Immature natural killer cell (primary cell): ENCODE measurements at regions not wholly inside any gene's neighbourhood (a gene's known extent, or its start where the extent isn't known, plus 50 kb on each side); places are given as distances from the start of the nearest gene placed in this dataset.
"Not testable (repeated sequence)": the region's sequence is repeated elsewhere in the genome, so short reads cannot be mapped to it uniquely, and the experiment has no call there.

ENCODE experiments used
- DNase-seq, 3 donors: peaks; one replicate each; pipeline ENCODE4 v3.0.0; 2022; ENCODE audit warnings: mixed read lengths in 1 of 3
- H3K27ac Mint-ChIP-seq, 6 donors: one replicate each; pipeline ENCODE4 v1.8.0; 2020; ENCODE audit warnings: mixed read lengths in 6 of 6, mild to moderate bottlenecking in 5 of 6, inconsistent platforms in 4 of 6, moderate library complexity in 3 of 6
- H3K27me3 Mint-ChIP-seq, 3 donors: one replicate each; pipeline ENCODE4 v1.8.0; 2020 to 2021; ENCODE audit warnings: low read depth in 3 of 3, mild to moderate bottlenecking in 3 of 3, mixed read lengths in 3 of 3, moderate library complexity in 3 of 3, inconsistent platforms in 1 of 3
- H3K36me3 Mint-ChIP-seq, 3 donors: one replicate each; pipeline ENCODE4 v1.8.0; 2020; ENCODE audit warnings: mixed read lengths in 3 of 3, inconsistent platforms in 2 of 3, mild to moderate bottlenecking in 2 of 3
- H3K4me1 Mint-ChIP-seq, 2 donors: one replicate each; pipeline ENCODE4 v1.8.0; 2020; ENCODE audit warnings: inconsistent platforms in 2 of 2, mild to moderate bottlenecking in 2 of 2, mixed read lengths in 2 of 2, moderate library complexity in 1 of 2
- H3K4me3 Mint-ChIP-seq, 5 donors: one replicate each; pipeline ENCODE4 v1.8.0; 2020; ENCODE audit warnings: mild to moderate bottlenecking in 5 of 5, mixed read lengths in 5 of 5, inconsistent platforms in 3 of 5, moderate library complexity in 3 of 5
- H3K9me3 Mint-ChIP-seq, 6 donors: one replicate each; pipeline ENCODE4 v1.8.0; 2020; ENCODE audit warnings: mild to moderate bottlenecking in 6 of 6, mixed read lengths in 6 of 6, inconsistent platforms in 4 of 6, moderate library complexity in 3 of 6

DNA sequence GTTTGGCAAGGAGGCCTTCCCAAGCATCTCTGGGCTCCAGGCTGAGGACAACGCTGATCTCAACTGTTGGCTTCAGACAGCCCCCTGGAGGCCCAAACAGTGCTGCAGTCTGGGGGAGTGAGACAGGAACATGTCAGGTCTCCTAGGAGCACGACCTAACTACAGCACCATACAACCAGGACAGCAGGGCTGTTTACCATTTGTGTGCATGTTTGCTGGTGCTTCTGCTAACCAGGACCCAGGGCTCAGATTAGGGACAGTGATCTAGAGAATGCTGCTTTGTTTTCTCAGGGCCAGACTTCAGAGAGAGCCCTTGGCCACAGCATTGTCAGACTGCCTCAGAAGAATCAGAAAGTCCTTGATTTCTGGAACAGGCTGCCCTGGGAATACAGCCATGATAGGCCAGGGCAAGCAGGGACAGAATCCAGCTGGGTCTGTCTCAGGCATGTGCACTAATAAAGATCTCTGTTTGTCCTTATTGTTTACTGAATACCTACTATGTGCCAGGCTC, 126.5 kb downstream of the VPREB1 start:
- no peaks in the 10 kb centered on the region for H3K9me3 Mint-ChIP-seq
- H3K4me3 Mint-ChIP-seq = no peak overlapping the region

DNA sequence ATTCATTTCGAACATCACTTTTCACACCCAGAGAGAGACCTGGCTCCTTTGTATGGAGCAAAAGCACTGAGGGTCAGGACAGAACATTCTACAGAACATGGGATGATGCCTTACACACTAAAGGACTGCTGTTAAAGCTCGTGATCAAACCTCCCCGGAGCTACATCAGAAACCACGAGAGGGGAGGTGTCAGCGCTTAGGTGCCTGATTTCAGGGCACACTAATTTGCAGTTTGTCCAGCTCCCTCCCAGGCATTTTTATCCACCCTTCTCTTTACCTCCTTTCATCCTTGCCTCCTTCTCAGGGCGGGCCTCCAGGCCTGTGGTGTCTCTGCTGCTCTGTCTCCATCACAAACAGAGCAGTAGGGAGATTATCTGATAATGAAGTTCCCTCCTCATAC, 127.5 kb downstream of the VPREB1 start:
- H3K4me3 Mint-ChIP-seq = no peak overlapping the region
- H3K4me1 Mint-ChIP-seq = no peaks in the 10 kb centered on the region
- DNase-seq = no peak
- H3K27ac Mint-ChIP-seq = no peak overlapping the region
- H3K27me3 Mint-ChIP-seq = peaks cover 2 to 12% (median 5%) of the 10 kb centered on the region in 3 donors
- H3K36me3 Mint-ChIP-seq = no peaks in the 10 kb centered on the region
- H3K9me3 Mint-ChIP-seq = no peaks in the 10 kb centered on the region

More for the DNA sequence above, 126.5 kb downstream of the VPREB1 start:
- DNase-seq = no peak
- H3K27me3 Mint-ChIP-seq = peaks cover 2 to 9% (median 5%) of the 10 kb centered on the region in 3 donors
- no peak overlapping the region for H3K27ac Mint-ChIP-seq
- no peaks in the 10 kb centered on the region for H3K4me1 Mint-ChIP-seq
- H3K36me3 Mint-ChIP-seq = no peaks in the 10 kb centered on the region

GRCh38 chr22:22374163-22374562, 129.6 kb downstream of the VPREB1 start:
- Mint-ChIP-seq H3K27ac (no peak overlapping the region), H3K9me3 (no peaks in the 10 kb centered on the region), H3K4me1 (no peaks in the 10 kb centered on the region), H3K27me3 (peaks cover 2 to 12% (median 5%) of the 10 kb centered on the region in 3 donors), H3K36me3 (no peaks in the 10 kb centered on the region), H3K4me3 (no peak overlapping the region)
- DNase-seq = no peak

DNA sequence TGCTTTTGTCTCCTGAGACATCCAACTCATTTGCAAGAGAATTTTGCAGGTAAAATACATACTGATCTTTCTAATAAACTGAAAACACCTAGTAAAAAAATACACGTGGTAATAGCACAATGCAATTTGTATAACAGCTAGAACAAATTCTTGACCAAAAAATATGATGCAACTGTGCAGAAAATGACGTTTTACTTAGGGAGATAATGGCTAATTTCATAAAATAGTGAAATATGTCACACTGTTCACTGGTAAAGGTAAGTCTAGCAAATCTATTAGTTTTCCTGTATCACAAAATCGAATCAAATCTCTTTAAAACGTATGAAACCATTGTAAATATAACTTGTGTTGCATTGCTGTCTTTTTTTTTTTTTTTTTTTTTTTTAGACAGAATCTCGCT, 130.0 kb downstream of the VPREB1 start:
- H3K4me3 Mint-ChIP-seq = no peak overlapping the region
- H3K9me3 Mint-ChIP-seq = no peaks in the 10 kb centered on the region
- peaks cover 2 to 11% (median 4%) of the 10 kb centered on the region in 3 donors for H3K27me3 Mint-ChIP-seq

GRCh38 chr22:22375576-22376351, 131.2 kb downstream of the VPREB1 start:
- peaks cover 0 to 2% of the 10 kb centered on the region in 2 donors for H3K4me1 Mint-ChIP-seq
- H3K27ac Mint-ChIP-seq = no peak overlapping the region
- H3K27me3 Mint-ChIP-seq = peaks cover 2 to 6% (median 3%) of the 10 kb centered on the region in 3 donors
- no peaks in the 10 kb centered on the region for H3K36me3 Mint-ChIP-seq
- H3K4me3 Mint-ChIP-seq = no peak overlapping the region
- no peaks in the 10 kb centered on the region for H3K9me3 Mint-ChIP-seq
- no peak for DNase-seq

More for the DNA sequence above, 130.0 kb downstream of the VPREB1 start:
- Mint-ChIP-seq H3K36me3 (no peaks in the 10 kb centered on the region), H3K27ac (no peak overlapping the region), H3K4me1 (no peaks in the 10 kb centered on the region)
- no peak for DNase-seq

DNA sequence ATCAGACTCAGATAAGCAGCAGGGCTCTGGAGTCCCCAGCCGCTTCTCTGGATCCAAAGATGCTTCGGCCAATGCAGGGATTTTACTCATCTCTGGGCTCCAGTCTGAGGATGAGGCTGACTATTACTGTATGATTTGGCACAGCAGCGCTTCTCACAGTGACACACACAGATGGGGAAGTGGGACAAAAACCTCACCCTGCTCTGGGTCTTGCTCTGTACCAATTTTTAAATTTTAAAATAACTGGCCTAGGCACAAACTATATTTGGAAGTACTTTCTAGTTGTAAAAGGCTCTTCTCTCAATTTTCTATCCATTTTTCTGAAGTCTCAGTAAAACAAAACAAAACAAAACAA, 131.7 kb downstream of the VPREB1 start:
- Mint-ChIP-seq H3K4me1 (peaks cover 0 to 2% of the 10 kb centered on the region in 2 donors), H3K36me3 (no peaks in the 10 kb centered on the region), H3K27me3 (peaks cover 2 to 6% (median 3%) of the 10 kb centered on the region in 3 donors), H3K4me3 (no peak overlapping the region), H3K9me3 (no peaks in the 10 kb centered on the region), H3K27ac (no peak overlapping the region)
- DNase-seq = no peak

DNA sequence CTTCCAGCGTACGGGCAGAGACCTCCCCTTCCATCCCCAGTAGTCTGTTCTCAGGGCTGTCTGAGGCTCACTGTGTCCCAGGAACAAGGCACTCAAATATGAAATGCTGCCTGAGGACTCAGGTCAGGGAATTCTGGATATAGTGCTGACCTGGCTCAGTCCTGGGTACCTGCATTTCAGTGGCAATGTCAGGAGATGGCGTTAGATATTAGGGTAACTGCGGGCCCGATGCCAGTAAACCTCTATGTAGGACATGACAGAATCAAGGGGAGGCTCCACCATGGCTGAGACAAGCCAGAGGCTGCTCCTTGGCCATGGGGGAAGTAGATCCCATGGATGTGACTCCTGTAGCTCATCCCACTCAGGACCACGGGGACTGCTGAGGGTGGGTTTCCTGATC, 131.7 kb downstream of the ZNF280B start:
- H3K27ac Mint-ChIP-seq, H3K27me3 Mint-ChIP-seq, H3K4me1 Mint-ChIP-seq, DNase-seq, H3K36me3 Mint-ChIP-seq, H3K4me3 Mint-ChIP-seq, H3K9me3 Mint-ChIP-seq: not testable (repeated sequence)

- Mint-ChIP-seq H3K27ac (no peak overlapping the region), H3K4me3 (no peak overlapping the region), H3K4me1 (peaks cover 0 to 2% of the 10 kb centered on the region in 2 donors)
Observed at GRCh38 chr22:22377335-22377734, 131.2 kb downstream of the ZNF280B start.

DNA sequence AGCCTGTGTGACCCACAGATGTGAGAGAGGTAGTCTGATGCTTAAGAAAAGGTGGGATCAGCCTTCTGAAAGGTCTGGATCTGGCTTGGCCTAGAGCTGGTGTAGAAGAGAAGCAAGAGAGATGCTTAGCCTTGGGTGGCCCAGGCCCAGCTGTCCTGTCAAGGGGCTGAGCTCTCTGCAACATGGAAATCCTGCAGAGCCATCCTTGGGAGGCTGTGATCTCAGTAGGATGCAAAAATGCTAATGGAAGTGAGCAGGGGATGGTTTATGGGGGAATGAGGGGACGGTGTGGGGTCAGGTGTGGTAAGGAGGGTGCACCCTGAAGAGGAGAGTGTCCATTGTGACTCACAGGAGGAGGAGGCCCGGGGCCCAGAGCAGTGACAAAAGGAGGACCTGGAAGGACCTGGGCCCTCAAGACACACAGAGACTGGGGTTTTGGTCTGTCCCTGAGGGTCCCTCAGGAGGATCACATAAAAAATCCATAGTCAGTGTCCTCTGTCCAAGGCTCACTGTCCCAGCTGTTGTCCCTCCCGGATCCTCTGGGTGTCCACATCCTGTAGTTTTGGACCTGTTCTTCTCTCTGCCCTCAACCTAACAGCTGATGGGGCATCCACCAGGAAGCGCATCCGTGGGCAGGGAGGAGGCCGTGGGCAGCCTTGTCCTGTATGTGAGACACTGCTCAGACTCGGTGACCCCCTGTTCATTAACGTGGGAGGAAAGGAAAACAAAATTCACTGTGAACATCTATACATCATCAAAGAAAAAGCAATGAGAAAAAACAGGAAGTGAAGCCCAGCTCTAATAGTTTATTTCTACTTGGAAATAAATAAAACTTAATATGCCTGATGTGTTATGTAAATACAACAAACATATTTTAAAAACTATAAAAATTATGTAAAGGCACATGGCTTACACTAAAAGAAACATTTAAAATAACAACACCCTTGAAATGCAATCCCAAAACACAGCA, 129.8 kb downstream of the ZNF280B start:
- Mint-ChIP-seq H3K9me3 (no peaks in the 10 kb centered on the region), H3K4me3 (no peak overlapping the region), H3K27me3 (peaks cover 0 to 6% (median 3%) of the 10 kb centered on the region in 3 donors), H3K27ac (no peak overlapping the region), H3K36me3 (peaks cover 0 to 4% (median 0%) of the 10 kb centered on the region in 3 donors), H3K4me1 (peaks cover 0 to 2% of the 10 kb centered on the region in 2 donors)
- no peak for DNase-seq

More at GRCh38 chr22:22377335-22377734, 131.2 kb downstream of the ZNF280B start:
- Mint-ChIP-seq H3K9me3 (no peaks in the 10 kb centered on the region), H3K27me3 (peaks cover 0 to 3% (median 3%) of the 10 kb centered on the region in 3 donors), H3K36me3 (peaks cover 0 to 4% (median 0%) of the 10 kb centered on the region in 3 donors)
- no peak for DNase-seq

DNA sequence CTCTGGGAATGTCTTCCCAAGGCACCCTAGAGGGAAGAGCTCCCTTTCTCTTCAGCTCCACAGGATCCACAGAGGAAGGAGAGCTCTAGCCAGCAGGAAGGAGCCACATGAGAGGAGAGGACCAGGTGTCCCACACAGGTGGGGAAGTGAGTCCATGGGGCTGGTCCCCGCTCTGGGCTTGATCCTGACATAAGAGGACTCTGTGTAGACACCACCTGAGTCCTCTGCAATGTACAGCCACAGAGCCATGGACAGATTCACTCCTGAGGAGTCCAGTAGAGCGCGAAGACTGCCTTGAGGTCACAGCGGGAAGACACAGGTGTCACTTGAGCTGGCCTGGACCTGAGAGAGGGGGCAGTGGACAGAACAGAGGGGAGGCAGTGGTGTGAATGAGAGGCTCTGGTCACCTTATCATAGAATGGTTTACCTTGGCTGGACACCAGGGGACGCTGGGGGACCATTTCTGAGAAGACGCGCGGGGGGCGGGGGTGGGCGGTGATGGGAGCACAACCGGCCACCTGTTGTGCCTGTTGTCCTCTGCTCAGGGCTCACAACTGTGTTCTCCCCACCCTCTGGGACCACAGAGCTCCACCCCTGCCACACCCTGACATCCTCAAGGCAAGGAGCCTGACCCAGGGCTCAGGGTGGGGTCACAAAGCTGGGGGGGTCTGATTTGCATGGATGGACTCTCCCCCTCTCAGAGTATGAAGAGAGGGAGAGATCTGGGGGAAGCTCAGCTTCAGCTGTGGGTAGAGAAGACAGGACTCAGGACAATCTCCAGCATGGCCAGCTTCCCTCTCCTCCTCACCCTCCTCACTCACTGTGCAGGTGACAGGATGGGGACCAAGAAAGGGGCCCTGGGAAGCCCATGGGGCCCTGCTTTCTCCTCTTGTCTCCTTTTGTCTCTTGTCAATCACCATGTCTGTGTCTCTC, 128.2 kb downstream of the ZNF280B start:
- no peak for DNase-seq
- no peak overlapping the region for H3K27ac Mint-ChIP-seq

DNA sequence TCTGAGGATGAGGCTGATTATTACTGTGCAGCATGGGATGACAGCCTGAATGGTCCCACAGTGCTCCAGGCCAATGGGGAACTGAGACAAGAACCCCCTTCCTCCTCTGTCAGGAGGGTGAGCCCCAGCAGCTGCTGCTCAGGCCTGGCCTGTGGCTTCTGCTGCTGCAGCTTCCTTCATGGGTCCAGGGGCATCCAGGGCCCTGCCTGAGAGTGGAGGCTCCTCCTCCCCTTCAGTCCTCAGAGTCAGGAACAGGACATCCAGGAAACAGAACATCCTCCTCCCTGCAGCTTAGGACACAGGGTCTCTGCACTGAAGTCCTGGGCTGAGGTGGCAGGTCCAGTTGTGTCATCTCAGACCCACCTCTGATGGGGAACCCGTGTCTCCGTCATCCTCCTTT, 127.2 kb downstream of the ZNF280B start:
- H3K27me3 Mint-ChIP-seq = peaks cover 0 to 17% (median 4%) of the 10 kb centered on the region in 3 donors
- H3K27ac Mint-ChIP-seq, H3K4me3 Mint-ChIP-seq, H3K9me3 Mint-ChIP-seq, DNase-seq, H3K4me1 Mint-ChIP-seq, H3K36me3 Mint-ChIP-seq: not testable (repeated sequence)

More for the DNA sequence above, 128.2 kb downstream of the ZNF280B start:
- H3K9me3 Mint-ChIP-seq = no peaks in the 10 kb centered on the region
- H3K36me3 Mint-ChIP-seq = peaks cover 0 to 4% (median 0%) of the 10 kb centered on the region in 3 donors
- H3K27me3 Mint-ChIP-seq = peaks cover 0 to 17% (median 3%) of the 10 kb centered on the region in 3 donors
- no peak overlapping the region for H3K4me3 Mint-ChIP-seq
- peaks cover 0 to 2% of the 10 kb centered on the region in 2 donors for H3K4me1 Mint-ChIP-seq

DNA sequence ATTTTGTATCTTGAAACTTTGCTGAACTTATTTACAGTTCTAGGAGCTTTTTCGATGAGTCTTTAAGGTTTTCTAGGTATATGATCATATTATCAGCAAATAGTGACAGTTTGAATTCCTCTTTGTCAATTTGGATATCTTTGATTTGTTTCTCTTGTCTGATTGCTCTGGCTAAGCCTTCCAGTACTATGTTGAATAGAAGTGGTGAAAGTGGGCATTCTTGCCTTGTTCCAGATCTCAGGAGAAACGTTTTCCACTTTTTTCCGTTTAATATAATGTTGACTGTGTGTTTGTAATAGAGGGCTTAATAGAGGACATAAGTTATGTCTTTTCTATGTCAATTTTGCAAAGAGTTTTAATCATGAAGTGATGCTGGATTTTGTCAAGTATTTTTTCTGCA, 124.3 kb downstream of the ZNF280B start:
- H3K9me3 Mint-ChIP-seq = peaks cover 0 to 2% (median 0%) of the 10 kb centered on the region in 6 donors
- H3K27ac Mint-ChIP-seq = no peak overlapping the region
- peaks cover 0 to 13% (median 4%) of the 10 kb centered on the region in 3 donors for H3K27me3 Mint-ChIP-seq
- H3K36me3 Mint-ChIP-seq = peaks cover 0 to 4% (median 0%) of the 10 kb centered on the region in 3 donors
- no peak for DNase-seq
- no peak overlapping the region for H3K4me3 Mint-ChIP-seq
- H3K4me1 Mint-ChIP-seq = peaks cover 0 to 2% of the 10 kb centered on the region in 2 donors
